Body of pancreas (tissue), 4 donors: ENCODE measurements at regions not wholly inside any gene's neighbourhood (a gene's known extent, or its start where the extent isn't known, plus 50 kb on each side); places are given as distances from the start of the nearest gene placed in this dataset.

Source experiments
- POLR2A ChIP-seq, 3 donors: fragments of 450-650 bp; IDR thresholded peaks; one replicate each; pipeline ENCODE4 v1.6.1; 2016; ENCODE audit warnings: antibody characterized with exemption in 3 of 3, mild to moderate bottlenecking in 2 of 3
- TF ChIP-seq, protein P1 (sequence below), 7 experiments: fragments of 450-650 bp in 4 of 7; fragments of 200-600 bp in 3 of 7; sonication (generic) in 3 of 7; IDR thresholded peaks; one replicate each; pipeline ENCODE4 v1.5.1; 2016 to 2019; ENCODE audit warnings: antibody characterized with exemption in 7 of 7

DNA sequence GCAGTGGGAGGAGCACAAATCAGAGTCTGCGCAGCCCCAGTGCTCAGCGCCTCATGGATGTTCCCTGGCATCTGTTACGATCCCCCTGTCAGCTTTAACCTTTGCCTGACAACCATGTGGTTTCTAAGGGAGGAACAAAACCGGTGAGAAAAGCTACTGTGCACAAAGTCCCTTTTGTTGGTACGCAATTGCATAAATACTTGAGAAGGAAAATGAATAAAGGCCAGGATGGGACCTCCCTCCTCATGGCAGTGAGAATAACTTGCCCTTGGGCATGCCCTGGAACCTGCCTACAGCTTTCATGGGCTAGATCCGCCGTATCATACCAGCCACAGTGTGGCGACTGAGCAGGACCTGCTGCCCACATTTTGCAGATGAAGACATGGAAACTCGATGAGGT, 81.0 kb downstream of the RIN2 start:
- no peak for TF ChIP-seq POLR2A (IDR thresholded peaks at IDR 0.05)
- TF ChIP-seq, protein P1, sequence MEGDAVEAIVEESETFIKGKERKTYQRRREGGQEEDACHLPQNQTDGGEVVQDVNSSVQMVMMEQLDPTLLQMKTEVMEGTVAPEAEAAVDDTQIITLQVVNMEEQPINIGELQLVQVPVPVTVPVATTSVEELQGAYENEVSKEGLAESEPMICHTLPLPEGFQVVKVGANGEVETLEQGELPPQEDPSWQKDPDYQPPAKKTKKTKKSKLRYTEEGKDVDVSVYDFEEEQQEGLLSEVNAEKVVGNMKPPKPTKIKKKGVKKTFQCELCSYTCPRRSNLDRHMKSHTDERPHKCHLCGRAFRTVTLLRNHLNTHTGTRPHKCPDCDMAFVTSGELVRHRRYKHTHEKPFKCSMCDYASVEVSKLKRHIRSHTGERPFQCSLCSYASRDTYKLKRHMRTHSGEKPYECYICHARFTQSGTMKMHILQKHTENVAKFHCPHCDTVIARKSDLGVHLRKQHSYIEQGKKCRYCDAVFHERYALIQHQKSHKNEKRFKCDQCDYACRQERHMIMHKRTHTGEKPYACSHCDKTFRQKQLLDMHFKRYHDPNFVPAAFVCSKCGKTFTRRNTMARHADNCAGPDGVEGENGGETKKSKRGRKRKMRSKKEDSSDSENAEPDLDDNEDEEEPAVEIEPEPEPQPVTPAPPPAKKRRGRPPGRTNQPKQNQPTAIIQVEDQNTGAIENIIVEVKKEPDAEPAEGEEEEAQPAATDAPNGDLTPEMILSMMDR (IDR thresholded peaks at IDR 0.05) = no peak
